Neural crest cell (in vitro differentiated cells): ENCODE measurements at regions not wholly inside any gene's neighbourhood (a gene's known extent, or its start where the extent isn't known, plus 50 kb on each side); places are given as distances from the start of the nearest gene placed in this dataset.

ENCODE experiments used
- DNase-seq: peaks from one replicate; pipeline ENCODE4 v3.0.0; 2021; ENCODE audit warnings: low read depth, mixed read lengths, low spot score
- H3K27ac Mint-ChIP-seq: one replicate; pipeline ENCODE4 v1.8.0; 2021; ENCODE audit warnings: mild to moderate bottlenecking, mixed read lengths; ENCODE audit not compliant: unreplicated experiment
- H3K27me3 Mint-ChIP-seq: 2 replicates; pipeline ENCODE4 v1.8.0; 2021; ENCODE audit warnings: low read depth, mild to moderate bottlenecking, mixed read lengths
- H3K36me3 Mint-ChIP-seq: 2 replicates; pipeline ENCODE4 v1.8.0; 2021; ENCODE audit warnings: low read depth, mild to moderate bottlenecking, mixed read lengths
- H3K4me1 Mint-ChIP-seq: 2 replicates; pipeline ENCODE4 v1.8.0; 2021; ENCODE audit warnings: mixed read lengths
- H3K4me3 Mint-ChIP-seq: one replicate; pipeline ENCODE4 v1.8.0; 2021; ENCODE audit warnings: mild to moderate bottlenecking, mixed read lengths
- H3K9me3 Mint-ChIP-seq: 2 replicates; pipeline ENCODE4 v1.8.0; 2021; ENCODE audit warnings: mixed read lengths
- TF ChIP-seq, protein P1 (sequence below): fragments of 200-600 bp; sonication (generic); conservative IDR thresholded peaks from 2 replicates; pipeline ENCODE4 v1.5.0; 2021; ENCODE audit warnings: antibody characterized with exemption, mild to moderate bottlenecking

DNA sequence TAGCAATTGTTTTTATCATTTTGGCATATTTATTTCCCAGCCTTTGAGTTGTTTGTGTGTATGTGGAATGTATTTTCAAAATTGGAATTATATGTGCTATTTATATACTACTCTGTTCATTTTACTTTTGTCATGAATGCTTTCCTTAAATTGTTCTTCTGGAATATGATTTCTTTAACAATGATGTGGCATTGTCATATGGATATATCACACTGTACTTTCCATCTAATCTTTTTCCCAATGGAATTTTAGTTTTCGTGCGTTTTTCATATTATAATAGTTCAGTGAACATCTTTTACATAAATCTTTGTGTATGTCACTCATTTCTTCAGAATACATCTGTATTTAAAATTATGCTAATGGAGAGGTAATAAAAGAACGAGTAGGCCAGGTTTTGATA is 980.1 kb upstream of the WWC1 start:
- Mint-ChIP-seq H3K4me1 (peaks cover 22% of the 10 kb centered on the region), H3K27me3 (no peaks in the 10 kb centered on the region), H3K9me3 (no peaks in the 10 kb centered on the region), H3K27ac (no peak overlapping the region), H3K36me3 (peaks cover 2% of the 10 kb centered on the region), H3K4me3 (no peak overlapping the region)
- DNase-seq = no peak
- TF ChIP-seq, protein P1, sequence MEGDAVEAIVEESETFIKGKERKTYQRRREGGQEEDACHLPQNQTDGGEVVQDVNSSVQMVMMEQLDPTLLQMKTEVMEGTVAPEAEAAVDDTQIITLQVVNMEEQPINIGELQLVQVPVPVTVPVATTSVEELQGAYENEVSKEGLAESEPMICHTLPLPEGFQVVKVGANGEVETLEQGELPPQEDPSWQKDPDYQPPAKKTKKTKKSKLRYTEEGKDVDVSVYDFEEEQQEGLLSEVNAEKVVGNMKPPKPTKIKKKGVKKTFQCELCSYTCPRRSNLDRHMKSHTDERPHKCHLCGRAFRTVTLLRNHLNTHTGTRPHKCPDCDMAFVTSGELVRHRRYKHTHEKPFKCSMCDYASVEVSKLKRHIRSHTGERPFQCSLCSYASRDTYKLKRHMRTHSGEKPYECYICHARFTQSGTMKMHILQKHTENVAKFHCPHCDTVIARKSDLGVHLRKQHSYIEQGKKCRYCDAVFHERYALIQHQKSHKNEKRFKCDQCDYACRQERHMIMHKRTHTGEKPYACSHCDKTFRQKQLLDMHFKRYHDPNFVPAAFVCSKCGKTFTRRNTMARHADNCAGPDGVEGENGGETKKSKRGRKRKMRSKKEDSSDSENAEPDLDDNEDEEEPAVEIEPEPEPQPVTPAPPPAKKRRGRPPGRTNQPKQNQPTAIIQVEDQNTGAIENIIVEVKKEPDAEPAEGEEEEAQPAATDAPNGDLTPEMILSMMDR = no peak

GRCh38 chr5:167312225-167312624 is 979.2 kb upstream of the WWC1 start:
- DNase-seq = no peak
- no peak overlapping the region for H3K4me3 Mint-ChIP-seq
- peaks cover 2% of the 10 kb centered on the region for H3K36me3 Mint-ChIP-seq
- no peaks in the 10 kb centered on the region for H3K27me3 Mint-ChIP-seq
- no peak overlapping the region for H3K27ac Mint-ChIP-seq
- peaks cover 3% of the 10 kb centered on the region for H3K9me3 Mint-ChIP-seq
- H3K4me1 Mint-ChIP-seq = peaks cover 14% of the 10 kb centered on the region
- TF ChIP-seq, protein P1 = no peak

DNA sequence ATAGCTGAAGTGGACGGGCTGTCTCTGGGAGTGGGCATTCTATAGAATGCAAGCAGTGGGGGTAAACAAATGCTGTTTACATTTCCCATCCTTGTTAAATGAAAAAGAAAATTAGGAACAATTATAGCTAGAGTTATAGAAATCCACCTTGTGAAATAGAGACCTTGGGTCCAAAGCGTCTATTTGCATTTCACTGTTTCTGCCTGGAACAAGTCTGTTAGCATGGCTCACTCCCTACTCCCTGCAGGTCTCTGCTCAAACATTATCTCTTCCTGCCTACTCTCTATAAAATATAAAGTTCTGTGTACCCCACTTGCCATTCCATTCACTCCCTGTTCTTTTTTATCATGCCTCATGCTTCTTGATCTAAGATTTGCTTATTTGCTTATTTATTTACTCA is 975.7 kb upstream of the WWC1 start:
- no peaks in the 10 kb centered on the region for H3K36me3 Mint-ChIP-seq
- TF ChIP-seq, protein P1 = no peak
- no peak for DNase-seq
- peaks cover 3% of the 10 kb centered on the region for H3K9me3 Mint-ChIP-seq
- peaks cover 10% of the 10 kb centered on the region for H3K4me1 Mint-ChIP-seq
- no peak overlapping the region for H3K27ac Mint-ChIP-seq
- no peak overlapping the region for H3K4me3 Mint-ChIP-seq
- no peaks in the 10 kb centered on the region for H3K27me3 Mint-ChIP-seq

- peaks cover 3% of the 10 kb centered on the region for H3K9me3 Mint-ChIP-seq
- no peak overlapping the region for H3K4me3 Mint-ChIP-seq
- H3K36me3 Mint-ChIP-seq = no peaks in the 10 kb centered on the region
- peaks cover 10% of the 10 kb centered on the region for H3K4me1 Mint-ChIP-seq
- no peak overlapping the region for H3K27ac Mint-ChIP-seq
- H3K27me3 Mint-ChIP-seq = no peaks in the 10 kb centered on the region
- TF ChIP-seq, protein P1 = no peak
- DNase-seq = no peak
Observed at GRCh38 chr5:167317884-167318283, 973.6 kb upstream of the WWC1 start.

- no peaks in the 10 kb centered on the region for H3K27me3 Mint-ChIP-seq
- no peak for DNase-seq
- no peak overlapping the region for H3K27ac Mint-ChIP-seq
Observed at GRCh38 chr5:167319243-167319642, 972.2 kb upstream of the WWC1 start.

More at GRCh38 chr5:167319243-167319642, 972.2 kb upstream of the WWC1 start:
- peaks cover 3% of the 10 kb centered on the region for H3K9me3 Mint-ChIP-seq
- TF ChIP-seq, protein P1 = no peak
- H3K4me1 Mint-ChIP-seq = peaks cover 10% of the 10 kb centered on the region
- no peaks in the 10 kb centered on the region for H3K36me3 Mint-ChIP-seq
- H3K4me3 Mint-ChIP-seq = no peak overlapping the region
